Glutamatergic neuron (in vitro differentiated cells): ENCODE measurements at regions not wholly inside any gene's neighbourhood (a gene's known extent, or its start where the extent isn't known, plus 50 kb on each side); places are given as distances from the start of the nearest gene placed in this dataset.
"Not testable (repeated sequence)": the region's sequence is repeated elsewhere in the genome, so short reads cannot be mapped to it uniquely, and the experiment has no call there.

Experiments
- DNase-seq: peaks from one replicate; pipeline ENCODE4 v3.0.0; 2022
- H3K27ac Mint-ChIP-seq: one replicate; pipeline ENCODE4 v1.8.0; 2020; ENCODE audit warnings: mild to moderate bottlenecking, mixed read lengths, inconsistent platforms; ENCODE audit not compliant: unreplicated experiment
- H3K27me3 Mint-ChIP-seq: one replicate; pipeline ENCODE4 v1.8.0; 2020; ENCODE audit warnings: mild to moderate bottlenecking, moderate library complexity, mixed read lengths, inconsistent platforms; ENCODE audit not compliant: unreplicated experiment
- H3K36me3 Mint-ChIP-seq: one replicate; pipeline ENCODE4 v1.8.0; 2020; ENCODE audit warnings: mild to moderate bottlenecking, mixed read lengths, inconsistent platforms; ENCODE audit not compliant: unreplicated experiment
- H3K4me1 Mint-ChIP-seq: one replicate; pipeline ENCODE4 v1.8.0; 2020; ENCODE audit warnings: mild to moderate bottlenecking, low read depth, mixed read lengths, inconsistent platforms; ENCODE audit not compliant: unreplicated experiment
- H3K4me3 Mint-ChIP-seq: one replicate; pipeline ENCODE4 v1.8.0; 2020; ENCODE audit warnings: mild to moderate bottlenecking, mixed read lengths, inconsistent platforms; ENCODE audit not compliant: unreplicated experiment
- H3K9me3 Mint-ChIP-seq: one replicate; pipeline ENCODE4 v1.8.0; 2020; ENCODE audit warnings: mild to moderate bottlenecking, moderate library complexity, mixed read lengths, inconsistent platforms; ENCODE audit not compliant: unreplicated experiment

GRCh38 chr7:76679174-76679573 is 52.1 kb upstream of the POMZP3 start:
- not testable (repeated sequence) for H3K27me3 Mint-ChIP-seq, H3K4me1 Mint-ChIP-seq, H3K27ac Mint-ChIP-seq, H3K36me3 Mint-ChIP-seq, DNase-seq, H3K9me3 Mint-ChIP-seq, H3K4me3 Mint-ChIP-seq

GRCh38 chr7:76678500-76678899 is 51.4 kb upstream of the POMZP3 start:
- H3K4me3 Mint-ChIP-seq, H3K36me3 Mint-ChIP-seq, DNase-seq, H3K27ac Mint-ChIP-seq, H3K27me3 Mint-ChIP-seq, H3K4me1 Mint-ChIP-seq, H3K9me3 Mint-ChIP-seq: not testable (repeated sequence)

DNA sequence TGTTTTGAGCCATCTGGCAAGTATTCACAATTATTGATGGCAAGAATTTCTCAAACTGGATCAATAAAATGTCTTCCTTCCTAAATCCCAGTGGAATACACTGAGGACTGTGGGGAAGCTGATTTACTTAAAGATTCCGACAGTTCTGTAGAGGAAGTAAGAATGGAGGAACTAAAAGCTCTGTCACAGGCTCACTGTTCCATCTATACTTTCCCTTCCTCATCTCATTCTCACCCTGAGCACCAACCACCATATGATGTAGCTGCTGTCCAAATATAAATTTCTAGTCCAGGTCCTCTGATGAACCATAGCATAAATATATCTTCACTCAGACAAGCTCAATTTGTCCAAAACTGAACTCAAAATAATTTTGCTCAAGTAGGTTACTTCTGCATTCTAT is 49.8 kb upstream of the POMZP3 start:
- not testable (repeated sequence) for H3K4me3 Mint-ChIP-seq, H3K27ac Mint-ChIP-seq, H3K36me3 Mint-ChIP-seq, H3K27me3 Mint-ChIP-seq, H3K9me3 Mint-ChIP-seq, DNase-seq, H3K4me1 Mint-ChIP-seq
